Kidney epithelial cell (primary cell): ENCODE measurements at regions not wholly inside any gene's neighbourhood (a gene's known extent, or its start where the extent isn't known, plus 50 kb on each side); places are given as distances from the start of the nearest gene placed in this dataset.

Experiments
- DNase-seq: peaks from one replicate; pipeline ENCODE4 v3.0.0-alpha.2; 2010; ENCODE audit warnings: low read depth
- H3K27me3 ChIP-seq: 2 replicates; pipeline ENCODE4 v1.6.0; 2011; ENCODE audit warnings: low read length; ENCODE audit not compliant: control insufficient read depth, insufficient read depth
- H3K36me3 ChIP-seq: 2 replicates; pipeline ENCODE4 v1.5.1; 2011; ENCODE audit warnings: low read length; ENCODE audit not compliant: control insufficient read depth, insufficient read depth
- H3K4me3 ChIP-seq: 2 replicates; pipeline ENCODE4 v1.5.1; 2011; ENCODE audit warnings: low read depth, mild to moderate bottlenecking, control low read depth, low read length
- TF ChIP-seq, protein P1 (sequence below): IDR thresholded peaks from 2 replicates; pipeline ENCODE4 v1.5.1; 2011; ENCODE audit warnings: mild to moderate bottlenecking, moderate library complexity, low read length, control low read depth, inconsistent platforms; ENCODE audit not compliant: insufficient read depth, poor library complexity, severe bottlenecking

DNA sequence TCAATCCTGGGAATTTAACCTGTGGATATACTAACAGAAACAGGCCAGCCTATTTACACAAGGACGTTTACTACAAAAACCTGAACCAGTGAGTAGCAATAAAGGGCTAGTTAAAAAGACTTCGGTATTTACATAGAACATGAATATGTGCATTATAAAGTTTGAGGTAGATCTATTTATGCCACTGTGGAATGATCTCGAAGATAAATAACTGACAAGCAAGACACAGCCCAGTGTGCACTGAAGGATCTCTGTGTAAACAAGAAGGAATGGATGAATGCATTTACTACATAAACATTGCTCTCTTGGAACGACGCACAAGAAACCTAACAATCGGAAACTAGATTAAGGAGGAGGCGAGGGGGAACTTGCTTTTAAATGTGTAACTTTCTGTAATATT, 132.0 kb upstream of the NSMCE3 start:
- TF ChIP-seq, protein P1, sequence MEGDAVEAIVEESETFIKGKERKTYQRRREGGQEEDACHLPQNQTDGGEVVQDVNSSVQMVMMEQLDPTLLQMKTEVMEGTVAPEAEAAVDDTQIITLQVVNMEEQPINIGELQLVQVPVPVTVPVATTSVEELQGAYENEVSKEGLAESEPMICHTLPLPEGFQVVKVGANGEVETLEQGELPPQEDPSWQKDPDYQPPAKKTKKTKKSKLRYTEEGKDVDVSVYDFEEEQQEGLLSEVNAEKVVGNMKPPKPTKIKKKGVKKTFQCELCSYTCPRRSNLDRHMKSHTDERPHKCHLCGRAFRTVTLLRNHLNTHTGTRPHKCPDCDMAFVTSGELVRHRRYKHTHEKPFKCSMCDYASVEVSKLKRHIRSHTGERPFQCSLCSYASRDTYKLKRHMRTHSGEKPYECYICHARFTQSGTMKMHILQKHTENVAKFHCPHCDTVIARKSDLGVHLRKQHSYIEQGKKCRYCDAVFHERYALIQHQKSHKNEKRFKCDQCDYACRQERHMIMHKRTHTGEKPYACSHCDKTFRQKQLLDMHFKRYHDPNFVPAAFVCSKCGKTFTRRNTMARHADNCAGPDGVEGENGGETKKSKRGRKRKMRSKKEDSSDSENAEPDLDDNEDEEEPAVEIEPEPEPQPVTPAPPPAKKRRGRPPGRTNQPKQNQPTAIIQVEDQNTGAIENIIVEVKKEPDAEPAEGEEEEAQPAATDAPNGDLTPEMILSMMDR = no peak
- Histone ChIP-seq H3K27me3 (no peaks in the 10 kb centered on the region), H3K36me3 (no peaks in the 10 kb centered on the region), H3K4me3 (no peak overlapping the region)
- no peak for DNase-seq

DNA sequence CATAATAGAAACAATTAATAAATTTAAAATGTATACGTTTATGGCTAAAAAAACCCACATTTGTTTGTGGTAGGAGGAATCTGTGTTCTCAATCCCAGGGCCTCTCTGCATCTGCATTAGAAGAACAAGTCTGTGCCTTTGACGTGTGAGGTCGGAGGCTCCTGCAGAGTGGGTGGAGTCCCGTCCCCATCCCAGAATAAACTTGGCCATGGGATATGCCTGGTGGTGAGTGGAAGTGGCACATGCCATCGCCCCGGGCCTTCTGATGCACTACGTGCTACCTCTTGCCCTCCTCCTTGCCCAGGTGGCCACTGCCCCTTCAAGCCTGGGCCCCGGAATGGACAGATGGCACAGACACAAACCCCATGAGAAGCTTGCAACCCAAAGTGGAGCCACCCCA, 131.1 kb upstream of the NSMCE3 start:
- DNase-seq = no peak
- H3K4me3 ChIP-seq = no peak overlapping the region
- TF ChIP-seq, protein P1 = no peak
- no peaks in the 10 kb centered on the region for H3K36me3 ChIP-seq
- no peaks in the 10 kb centered on the region for H3K27me3 ChIP-seq

DNA sequence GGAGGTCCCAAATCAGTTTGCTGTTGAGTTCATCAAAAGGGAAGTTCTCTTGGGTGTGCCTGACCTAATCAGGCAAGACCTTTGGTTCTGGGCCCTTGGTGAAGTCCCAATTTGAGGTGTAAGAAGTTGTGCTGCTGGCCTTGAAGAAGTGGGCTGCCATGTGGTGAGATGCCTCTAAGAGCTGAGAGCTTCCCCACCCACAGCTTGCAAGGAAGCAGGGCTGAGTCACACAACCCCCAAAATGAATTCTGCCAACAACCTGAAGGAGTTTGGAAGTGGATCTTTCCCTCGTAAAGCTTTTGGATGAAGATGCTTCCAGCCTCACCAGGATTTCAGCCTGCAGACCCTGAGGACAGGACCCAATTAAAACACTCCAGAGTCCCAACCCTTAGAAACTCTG, 129.3 kb upstream of the NSMCE3 start:
- no peaks in the 10 kb centered on the region for H3K27me3 ChIP-seq
- DNase-seq = no peak
- TF ChIP-seq, protein P1 = no peak
- no peaks in the 10 kb centered on the region for H3K36me3 ChIP-seq
- H3K4me3 ChIP-seq = no peak overlapping the region

DNA sequence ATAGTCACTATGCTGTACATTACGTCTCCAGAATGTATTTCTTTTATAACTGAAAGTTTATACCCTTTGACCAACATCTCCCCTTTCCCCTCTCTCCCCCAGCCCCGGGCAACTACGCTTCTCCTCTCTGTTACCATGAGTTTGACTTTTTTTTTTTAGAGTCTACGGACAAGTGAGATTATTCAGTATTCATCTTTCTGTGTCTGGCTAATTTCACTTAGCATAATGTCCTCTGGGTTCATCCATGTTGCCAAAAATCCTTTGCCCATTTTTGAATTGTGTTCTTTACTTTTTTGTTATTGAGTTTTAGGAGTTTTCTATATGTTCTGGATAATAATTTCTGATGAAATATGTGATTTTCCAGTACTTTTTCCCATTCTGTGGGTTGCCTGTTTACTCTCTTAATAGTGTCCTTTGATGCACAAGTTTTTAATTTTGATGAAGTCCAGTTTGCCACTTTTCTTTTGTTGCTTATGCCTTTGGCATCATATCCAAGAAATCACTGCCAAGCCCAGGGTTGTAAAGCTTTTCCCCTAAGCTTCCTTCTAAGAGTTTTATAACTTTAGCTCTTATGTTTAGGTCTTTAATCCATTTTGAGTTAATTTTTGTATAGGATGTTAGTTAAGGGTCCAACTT, 126.7 kb upstream of the NSMCE3 start:
- H3K27me3 ChIP-seq = no peaks in the 10 kb centered on the region
- no peak for DNase-seq
- TF ChIP-seq, protein P1 = no peak
- no peaks in the 10 kb centered on the region for H3K36me3 ChIP-seq
- no peak overlapping the region for H3K4me3 ChIP-seq

DNA sequence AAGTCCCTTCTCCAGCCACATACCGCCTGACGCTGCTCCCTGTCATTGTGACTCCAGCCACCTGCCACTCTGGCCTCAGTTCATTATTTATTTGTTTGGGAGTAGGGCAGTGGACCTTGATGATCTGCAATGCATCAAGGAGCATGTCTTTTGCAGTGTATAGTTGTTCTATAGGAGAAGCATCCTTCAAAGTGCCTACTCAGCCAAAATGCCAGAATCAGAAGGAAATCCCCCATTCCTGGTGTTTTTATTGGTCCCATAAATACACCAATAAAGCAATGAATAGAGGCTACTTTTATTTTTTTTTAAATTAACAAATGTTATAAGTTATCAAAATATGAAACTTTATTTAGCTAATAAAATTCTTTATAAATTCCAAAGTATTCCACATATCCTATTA, 123.8 kb upstream of the NSMCE3 start:
- no peak for DNase-seq
- Histone ChIP-seq H3K36me3 (no peaks in the 10 kb centered on the region), H3K4me3 (no peak overlapping the region), H3K27me3 (no peaks in the 10 kb centered on the region)
- TF ChIP-seq, protein P1 = no peak

DNA sequence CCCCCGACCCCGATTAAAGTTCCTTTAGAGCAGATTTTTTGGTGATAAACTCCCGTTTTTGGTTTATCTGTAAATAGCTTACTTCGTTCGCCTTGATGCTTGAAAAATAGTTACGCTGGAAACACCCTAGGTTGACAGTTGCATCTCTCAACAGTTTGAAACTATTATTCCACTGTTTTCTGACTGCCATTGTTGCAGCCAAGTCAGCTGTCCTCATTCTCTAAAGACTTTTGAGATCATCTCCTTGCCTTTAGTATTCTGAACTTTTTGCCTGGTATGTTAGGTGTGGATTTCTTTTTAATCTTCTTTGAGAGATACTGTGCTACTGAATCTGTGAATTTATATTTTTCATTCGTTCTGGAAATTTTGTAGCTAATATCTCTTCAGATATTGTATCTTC, 122.7 kb upstream of the NSMCE3 start:
- H3K4me3 ChIP-seq = no peak overlapping the region
- DNase-seq = no peak
- no peaks in the 10 kb centered on the region for H3K27me3 ChIP-seq
- H3K36me3 ChIP-seq = no peaks in the 10 kb centered on the region
- TF ChIP-seq, protein P1 = no peak
